ENCODE measurements at regions not wholly inside any gene's neighbourhood (a gene's known extent, or its start where the extent isn't known, plus 50 kb on each side); places are given as distances from the start of the nearest gene placed in this dataset.

DNA sequence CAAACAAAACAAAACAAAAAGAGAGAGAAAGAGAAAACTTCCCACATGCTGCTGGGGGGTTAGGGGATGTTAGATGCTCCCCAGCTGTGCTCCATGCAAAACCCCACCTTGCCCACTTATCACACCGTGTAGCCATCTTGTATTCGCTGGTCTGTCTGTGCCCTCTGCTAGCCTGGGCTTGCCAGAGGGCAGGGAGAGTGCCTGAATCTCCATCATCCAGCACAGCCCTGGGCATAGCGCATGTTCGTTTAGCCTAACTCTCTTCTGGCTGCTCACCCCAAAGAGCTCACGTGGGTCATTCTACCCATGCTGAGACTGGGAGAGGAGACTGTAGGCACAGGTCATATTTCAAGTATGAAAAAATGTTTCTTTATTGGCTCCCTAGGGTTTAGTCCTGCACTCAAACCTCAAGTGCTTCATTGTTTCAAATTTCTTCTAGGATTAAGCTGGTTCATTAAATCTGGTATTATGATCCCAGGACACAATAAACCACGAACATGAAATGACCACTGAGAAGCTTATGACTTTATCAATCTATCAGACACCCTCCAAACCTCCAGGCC, 100.5 kb downstream of the KCNF1 start:
- ChIA-PET CTCF (no interaction called here), POLR2A (no interaction called here)

DNA sequence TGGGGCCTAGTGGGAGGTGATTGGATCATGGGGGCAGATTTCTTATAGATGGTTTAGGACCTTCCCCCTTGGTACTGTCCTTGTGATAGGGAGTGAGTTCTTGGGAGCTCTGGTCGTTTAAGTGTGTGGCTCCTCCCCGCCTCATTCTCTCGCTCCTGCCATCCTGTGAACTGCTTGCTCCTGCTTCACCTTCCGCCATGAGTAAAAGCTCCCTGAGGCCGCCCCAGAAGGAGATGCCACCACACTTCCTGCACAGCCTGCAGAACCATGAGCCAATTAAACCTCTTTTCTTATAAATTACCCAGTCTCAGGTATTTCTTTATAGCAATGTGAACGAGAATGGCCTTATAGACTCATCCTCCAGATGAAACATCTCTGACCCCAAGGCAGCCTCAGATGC, 101.5 kb downstream of the KCNF1 start:
- ChIA-PET CTCF (no interaction called here), POLR2A (no interaction called here)

DNA sequence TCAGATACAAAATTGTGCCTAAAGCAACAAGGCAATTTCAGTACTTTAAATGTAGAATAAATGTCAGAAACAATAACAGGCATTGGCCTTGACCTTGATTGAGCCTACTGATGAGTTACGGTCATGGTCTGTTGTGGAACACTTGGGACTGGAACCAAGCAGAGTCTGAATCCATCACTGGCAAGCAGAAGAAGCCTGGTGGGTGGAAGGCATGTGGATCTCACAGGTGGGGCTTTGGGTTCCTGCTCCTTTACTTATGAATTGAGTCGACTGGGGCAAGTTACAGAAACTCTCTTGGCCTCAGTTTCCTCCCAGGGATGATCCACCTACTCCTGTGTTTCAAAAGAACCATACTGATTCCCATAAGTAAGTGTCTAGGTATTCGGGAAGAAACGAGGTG, 102.3 kb downstream of the KCNF1 start:
- ChIA-PET POLR2A (no interaction called here), CTCF (no interaction called here)

GRCh38 chr2:11016735-11017388, 105.1 kb downstream of the KCNF1 start:
- POLR2A ChIA-PET, result no interaction called here
- CTCF ChIA-PET, result no interaction called here

DNA sequence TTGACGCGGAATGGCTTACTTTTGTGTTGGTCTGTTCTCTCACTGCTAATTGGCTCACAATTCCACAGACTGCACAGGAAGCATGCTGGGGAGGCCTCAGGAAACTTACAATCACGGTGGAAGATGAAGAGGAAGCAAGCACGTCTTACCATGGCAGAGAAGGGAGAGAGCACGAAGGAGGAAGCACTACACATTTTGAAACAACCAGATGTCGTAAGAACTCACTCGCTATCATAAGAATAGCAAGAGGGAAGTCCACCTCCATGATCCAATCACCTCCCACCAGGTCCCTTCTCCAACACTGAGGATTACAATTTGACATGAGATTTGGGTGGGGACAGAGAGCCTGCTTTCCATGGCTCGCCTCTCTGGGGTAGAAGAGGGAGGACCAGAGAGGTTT, 106.2 kb downstream of the KCNF1 start:
- CTCF ChIA-PET, result no interaction called here
- POLR2A ChIA-PET, result no interaction called here

- POLR2A ChIA-PET, result no interaction called here
- CTCF ChIA-PET, result no interaction called here
These were observed 107.0 kb downstream of the KCNF1 start for GRCh38 chr2:11018651-11019185.

DNA sequence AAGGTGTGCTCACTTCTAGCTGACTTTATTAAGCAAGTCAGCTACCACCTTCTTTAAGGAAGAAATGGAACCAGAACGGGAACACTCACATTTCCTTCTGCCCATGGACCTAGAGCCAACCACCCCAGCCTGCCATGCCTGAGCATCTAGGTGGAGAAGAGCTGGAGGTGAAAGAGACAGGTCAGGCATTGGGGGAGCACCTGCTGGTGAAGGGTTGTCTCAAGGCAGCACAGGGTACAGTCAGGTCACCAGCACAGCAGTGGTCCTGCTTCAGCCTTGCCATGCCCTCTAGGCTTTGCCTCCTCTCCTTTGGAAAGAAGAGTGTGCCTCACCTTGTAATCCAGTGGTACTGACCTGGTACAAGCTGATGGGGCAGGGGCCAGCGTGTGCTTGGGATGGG, 107.9 kb downstream of the KCNF1 start:
- POLR2A ChIA-PET, result no interaction called here
- CTCF ChIA-PET, result no interaction called here

GRCh38 chr2:11022064-11022463, 110.3 kb downstream of the KCNF1 start:
- POLR2A ChIA-PET, result no interaction called here
- CTCF ChIA-PET, result no interaction called here

DNA sequence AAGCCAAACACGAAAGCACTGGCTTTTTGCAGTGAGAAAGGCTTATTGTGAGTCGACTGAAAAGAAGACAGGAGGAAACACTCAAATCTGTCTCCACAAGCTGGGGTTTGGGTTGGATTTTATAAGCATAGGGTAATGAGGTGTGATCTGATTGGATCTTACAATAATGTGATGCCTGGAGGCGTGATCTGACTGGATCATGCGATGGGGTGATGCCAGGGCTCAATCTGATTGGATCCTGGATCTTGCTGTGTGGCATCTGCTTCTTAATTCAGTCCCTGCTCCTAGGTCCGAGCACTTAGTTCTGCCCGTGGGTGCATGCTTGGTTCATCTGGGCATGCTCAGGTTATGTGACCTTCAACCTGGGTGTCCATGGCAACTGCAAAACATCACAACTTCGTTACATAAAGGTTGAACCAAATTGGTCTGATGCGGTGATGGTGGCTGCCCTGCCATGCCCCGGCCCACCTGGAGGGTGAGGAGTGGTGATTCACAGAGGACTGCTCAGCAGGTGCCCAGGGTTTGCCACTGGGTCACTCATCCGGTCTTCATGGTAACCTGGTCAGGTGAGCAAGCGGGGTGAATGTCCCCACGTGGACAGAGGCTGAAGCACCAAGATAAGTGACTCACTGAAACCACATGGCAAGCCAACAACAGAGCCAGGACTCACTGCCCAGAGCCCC, 111.0 kb downstream of the KCNF1 start:
- CTCF ChIA-PET, result no interaction called here
- POLR2A ChIA-PET, result no interaction called here

- ChIA-PET POLR2A (no interaction called here), CTCF (no interaction called here)
These were observed 111.9 kb downstream of the KCNF1 start for GRCh38 chr2:11023326-11024258.

DNA sequence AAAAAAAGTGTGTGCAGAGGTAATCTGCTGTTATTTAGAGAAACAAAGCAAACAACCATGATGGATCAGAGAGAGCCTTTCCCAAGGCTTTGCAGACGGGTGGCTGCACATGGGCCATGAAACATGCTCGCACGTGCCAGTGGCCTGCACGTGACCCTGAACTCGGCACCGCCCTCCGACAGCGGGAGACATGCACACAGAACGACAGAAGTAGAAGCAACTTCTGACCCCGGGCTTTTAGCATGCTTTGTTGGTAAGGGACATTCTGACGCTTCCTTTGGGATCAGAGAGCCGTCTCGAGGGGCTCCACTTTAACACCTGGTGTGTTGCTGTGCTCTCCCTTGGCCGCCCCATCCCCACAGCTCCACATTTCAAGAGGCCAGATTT, 112.5 kb downstream of the KCNF1 start:
- CTCF ChIA-PET, result no interaction called here

GRCh38 chr2:11024687-11025086, 113.0 kb downstream of the KCNF1 start:
- ChIA-PET POLR2A (no interaction called here), CTCF (no interaction called here)

More for the DNA sequence above, 112.5 kb downstream of the KCNF1 start:
- POLR2A ChIA-PET, result no interaction called here

- POLR2A ChIA-PET, result no interaction called here
These were observed 114.7 kb downstream of the KCNF1 start for GRCh38 chr2:11026286-11026921.

GRCh38 chr2:11027195-11027594, 115.5 kb downstream of the KCNF1 start:
- ChIA-PET POLR2A (no interaction called here), CTCF (no interaction called here)

More at GRCh38 chr2:11026286-11026921, 114.7 kb downstream of the KCNF1 start:
- CTCF ChIA-PET, result no interaction called here

DNA sequence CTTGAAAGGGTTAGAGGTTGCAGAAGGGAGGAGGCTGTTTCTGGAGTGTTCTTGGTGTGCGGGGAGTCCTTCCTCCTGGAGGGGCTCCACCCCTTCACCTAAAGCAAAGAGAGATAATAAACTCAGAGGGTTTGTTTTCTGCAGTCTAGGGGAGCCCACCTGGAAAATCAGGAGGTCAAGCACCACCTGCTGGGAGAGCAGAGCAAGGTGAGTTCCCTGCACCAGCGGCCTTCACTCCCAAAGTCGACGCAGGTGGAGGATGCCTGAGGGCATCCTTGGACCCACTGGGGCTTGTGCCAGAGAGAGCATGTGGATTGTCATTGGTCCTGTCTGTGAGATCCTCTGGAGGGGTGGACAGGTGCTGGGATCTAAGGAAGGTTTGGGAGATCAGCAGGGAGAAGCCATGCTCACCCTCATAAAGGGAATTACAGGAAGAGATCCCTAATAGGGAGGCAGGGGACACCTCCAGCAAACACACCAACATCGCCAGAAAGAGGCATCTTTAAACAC, 116.7 kb downstream of the KCNF1 start:
- CTCF ChIA-PET, result no interaction called here
- POLR2A ChIA-PET, result no interaction called here

DNA sequence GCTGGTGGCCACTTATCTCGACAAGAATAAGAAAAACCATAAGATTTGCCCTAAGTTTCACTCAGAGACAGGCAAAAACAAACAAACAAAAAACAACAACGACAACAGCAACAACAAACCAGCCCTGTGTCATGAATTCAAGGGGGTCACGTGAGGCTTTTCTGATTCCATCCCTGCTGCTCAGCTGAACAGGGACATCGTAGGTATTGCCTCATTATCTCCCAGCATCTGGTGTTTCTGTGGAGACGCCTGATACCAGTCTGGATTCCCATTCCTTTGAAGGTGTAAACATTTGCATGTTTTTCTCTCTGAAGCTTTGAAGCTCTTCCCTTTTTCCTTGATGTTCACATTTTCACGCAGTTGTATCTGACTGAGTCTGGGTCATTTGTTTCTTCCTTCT, 117.4 kb downstream of the KCNF1 start:
- ChIA-PET POLR2A (no interaction called here), CTCF (no interaction called here)

- ChIA-PET CTCF (no interaction called here), POLR2A (no interaction called here)
These were observed 118.3 kb downstream of the KCNF1 start for GRCh38 chr2:11030036-11030435.

GRCh38 chr2:11030909-11031308, 119.2 kb downstream of the KCNF1 start:
- ChIA-PET POLR2A (no interaction called here), CTCF (no interaction called here)

- POLR2A ChIA-PET, result no interaction called here
- CTCF ChIA-PET, result no interaction called here
These were observed 120.1 kb downstream of the KCNF1 start for GRCh38 chr2:11031876-11032275.

GRCh38 chr2:11032396-11032795, 120.7 kb downstream of the KCNF1 start:
- POLR2A ChIA-PET, result no interaction called here
- CTCF ChIA-PET, result no interaction called here

Measured in activated CD8-positive, alpha-beta memory T cell treated with anti-CD3 and anti-CD28 coated beads for 36 hours (primary cell).